Gastrocnemius medialis (tissue), 4 donors: ENCODE measurements at regions not wholly inside any gene's neighbourhood (a gene's known extent, or its start where the extent isn't known, plus 50 kb on each side); places are given as distances from the start of the nearest gene placed in this dataset.
"Not testable (repeated sequence)": the region's sequence is repeated elsewhere in the genome, so short reads cannot be mapped to it uniquely, and the experiment has no call there.

Experiments used
- ATAC-seq, 2 donors: fragments of 150-250 bp; one replicate each; pipeline ENCODE4 v1.9.1; 2016
- DNase-seq, 2 donors: peaks; one replicate each; pipeline ENCODE4 v3.0.0-alpha.2; 2019
- H3K27ac ChIP-seq, 4 donors: fragments of 200-600 bp; sonication (generic); 1 replicate in 1 of 4; 2 replicates in 3 of 4; pipeline ENCODE4 v1.5.1; 2016 to 2018; ENCODE audit warnings: mild to moderate bottlenecking in 2 of 4, moderate library complexity in 1 of 4
- H3K27me3 ChIP-seq, 3 donors: fragments of 200-600 bp; sonication (generic) in 2 of 3; 1 replicate in 1 of 3; 2 replicates in 2 of 3; pipeline versions ENCODE4 v1.5.1 to v1.6.0; 2016 to 2019; ENCODE audit warnings: mild to moderate bottlenecking in 1 of 3, moderate library complexity in 1 of 3
- H3K36me3 ChIP-seq, 2 donors: fragments of 200-600 bp; sonication (generic) in 1 of 2; one replicate each; pipeline ENCODE4 v1.5.1; 2017 to 2018
- H3K4me1 ChIP-seq, 2 donors: fragments of 200-600 bp; sonication (generic) in 1 of 2; one replicate each; pipeline ENCODE4 v1.5.1; 2016 to 2017; ENCODE audit warnings: mild to moderate bottlenecking in 2 of 2
- H3K4me3 ChIP-seq, 4 donors: fragments of 200-600 bp; sonication (generic) in 3 of 4; 1 replicate in 1 of 4; 2 replicates in 3 of 4; pipeline ENCODE4 v1.5.1; 2016 to 2019; ENCODE audit warnings: mild to moderate bottlenecking in 2 of 4
- H3K9me3 ChIP-seq, 3 donors: fragments of 200-600 bp; sonication (generic) in 2 of 3; 1 replicate in 1 of 3; 2 replicates in 2 of 3; pipeline ENCODE4 v1.5.1; 2016 to 2019
- CTCF ChIP-seq, 5 experiments: fragments of 450-650 bp in 3 of 5; fragments of 200-600 bp in 2 of 5; sonication (generic) in 2 of 5; IDR thresholded peaks in 4 of 5; conservative IDR thresholded peaks in 1 of 5; 1 replicate in 4 of 5; 2 replicates in 1 of 5; pipeline ENCODE4 v1.5.1; 2016 to 2019; ENCODE audit warnings: antibody characterized with exemption in 5 of 5, mild to moderate bottlenecking in 3 of 5, moderate library complexity in 3 of 5
- POLR2A ChIP-seq, 2 donors: fragments of 450-650 bp; IDR thresholded peaks; one replicate each; pipeline ENCODE4 v1.6.1; 2017; ENCODE audit warnings: antibody characterized with exemption in 2 of 2, mild to moderate bottlenecking in 2 of 2, moderate library complexity in 2 of 2
- in situ Hi-C, 4 donors: fragments of 200-750 bp; cut with MboI; loops; one replicate each; pipeline versions ENCODE4 v1.15.0 to v1.8.0; 2017; ENCODE audit warnings: low sequenced_read_pairs in 4 of 4
- intact Hi-C: fragments of 100-400 bp; cut with DNase I; formaldehyde crosslinking; loops from one replicate; pipeline ENCODE4 v1.15.1; 2023; ENCODE audit warnings: low total_unique reads

DNA sequence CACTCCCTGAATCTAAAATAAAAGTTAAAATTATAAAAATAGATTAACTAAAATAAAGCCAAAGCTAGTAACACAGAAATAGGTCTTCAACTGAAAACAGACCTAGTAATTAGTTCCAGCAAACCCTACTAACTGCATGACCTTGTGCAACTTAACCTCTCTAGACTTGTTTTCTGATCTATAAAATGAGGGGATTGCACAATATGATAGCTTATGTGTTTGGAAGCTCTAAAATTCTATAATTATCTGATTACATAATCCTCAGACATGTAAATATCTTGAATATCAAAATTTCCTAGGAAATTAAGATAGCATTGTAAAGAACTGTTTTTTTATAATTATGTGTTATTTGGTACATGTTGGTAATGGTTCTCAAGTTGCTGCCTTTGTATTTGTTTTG is 144.1 kb upstream of the GRIP1 start:
- Histone ChIP-seq H3K4me3 (no peak overlapping the region), H3K9me3 (no peaks in the 10 kb centered on the region), H3K27me3 (no peaks in the 10 kb centered on the region), H3K27ac (no peak overlapping the region), H3K4me1 (no peaks in the 10 kb centered on the region), H3K36me3 (no peaks in the 10 kb centered on the region)
- DNase-seq: no peak
- in situ Hi-C loops (no loop called here), intact Hi-C loops (no loop called here)
- TF ChIP-seq POLR2A (IDR thresholded peaks at IDR 0.05): no peak
- TF ChIP-seq CTCF (IDR thresholded peaks at IDR 0.05 in 4 of 5, conservative IDR thresholded peaks at IDR 0.05 in 1 of 5): no peak
- no peak for ATAC-seq

- Histone ChIP-seq H3K9me3 (no peaks in the 10 kb centered on the region), H3K4me3 (no peak overlapping the region), H3K27ac (no peak overlapping the region), H3K36me3 (no peaks in the 10 kb centered on the region), H3K27me3 (no peaks in the 10 kb centered on the region), H3K4me1 (no peaks in the 10 kb centered on the region)
- intact Hi-C loops: no loop called here
- in situ Hi-C loops: no loop called here
- no peak for ATAC-seq
- TF ChIP-seq POLR2A (IDR thresholded peaks at IDR 0.05) (no peak), CTCF (IDR thresholded peaks at IDR 0.05 in 4 of 5, conservative IDR thresholded peaks at IDR 0.05 in 1 of 5) (no peak)
- no peak for DNase-seq
Measured at GRCh38 chr12:66823857-66824570, 145.1 kb upstream of the GRIP1 start.

DNA sequence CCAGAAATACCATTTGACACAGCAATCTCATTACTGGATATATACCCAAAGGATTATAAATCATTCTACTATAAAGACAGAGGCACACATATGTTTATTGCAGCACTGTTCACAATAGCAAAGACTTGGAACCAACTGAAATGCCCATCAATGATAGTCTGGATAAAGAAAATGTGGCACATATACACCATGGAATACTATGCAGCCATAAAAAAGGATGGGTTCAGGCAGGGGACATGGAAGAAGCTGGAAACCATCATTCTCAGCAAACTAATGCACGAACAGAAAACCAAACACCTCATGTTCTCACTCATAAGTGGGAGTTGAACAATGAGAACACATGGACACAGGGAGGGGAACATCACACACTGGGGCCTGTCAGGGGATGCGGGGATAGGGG is 147.0 kb upstream of the GRIP1 start:
- H3K9me3 ChIP-seq, DNase-seq, ATAC-seq, in situ Hi-C loops, H3K27me3 ChIP-seq, H3K27ac ChIP-seq, H3K36me3 ChIP-seq, H3K4me3 ChIP-seq, intact Hi-C loops, H3K4me1 ChIP-seq: not testable (repeated sequence)

DNA sequence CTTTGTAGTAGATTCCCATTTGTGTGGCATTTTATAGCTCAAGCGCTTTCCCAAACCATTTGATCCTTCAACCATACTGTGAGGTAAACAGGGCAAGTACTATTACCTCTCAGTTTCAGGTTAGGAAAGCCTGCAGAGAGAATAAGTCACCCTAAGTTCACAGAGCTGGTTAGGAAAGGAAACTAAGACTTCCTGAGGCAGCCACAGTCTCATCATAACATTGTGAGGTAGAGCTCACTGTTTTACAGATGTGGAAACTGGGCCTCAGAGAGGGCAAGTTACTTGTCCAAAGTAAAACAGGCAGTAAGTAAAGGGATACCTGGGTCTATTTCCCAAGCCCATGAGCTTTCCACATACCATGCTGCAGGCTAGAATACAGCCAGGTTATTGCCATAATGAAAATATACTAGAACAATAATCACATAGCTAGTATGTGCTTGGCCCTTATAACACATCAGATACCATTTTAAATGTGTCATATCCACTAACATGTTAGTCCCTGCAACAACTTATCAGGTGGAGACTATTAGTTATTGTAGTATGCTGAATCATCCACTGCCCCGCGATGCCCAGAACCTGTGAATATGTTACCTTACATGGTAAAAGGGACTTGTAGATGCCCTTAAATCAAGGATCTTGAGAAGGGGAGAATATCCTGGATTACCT is 150.9 kb upstream of the GRIP1 start:
- in situ Hi-C loops (no loop called here), intact Hi-C loops (no loop called here)
- H3K9me3 ChIP-seq: no peaks in the 10 kb centered on the region
- H3K36me3 ChIP-seq: no peaks in the 10 kb centered on the region
- H3K4me3 ChIP-seq: no peak overlapping the region
- DNase-seq (no peak), ATAC-seq (no peak)
- H3K4me1 ChIP-seq: no peaks in the 10 kb centered on the region
- TF ChIP-seq CTCF (IDR thresholded peaks at IDR 0.05 in 4 of 5, conservative IDR thresholded peaks at IDR 0.05 in 1 of 5): no peak
- no peak for TF ChIP-seq POLR2A (IDR thresholded peaks at IDR 0.05)
- H3K27ac ChIP-seq: no peak overlapping the region
- H3K27me3 ChIP-seq: no peaks in the 10 kb centered on the region

DNA sequence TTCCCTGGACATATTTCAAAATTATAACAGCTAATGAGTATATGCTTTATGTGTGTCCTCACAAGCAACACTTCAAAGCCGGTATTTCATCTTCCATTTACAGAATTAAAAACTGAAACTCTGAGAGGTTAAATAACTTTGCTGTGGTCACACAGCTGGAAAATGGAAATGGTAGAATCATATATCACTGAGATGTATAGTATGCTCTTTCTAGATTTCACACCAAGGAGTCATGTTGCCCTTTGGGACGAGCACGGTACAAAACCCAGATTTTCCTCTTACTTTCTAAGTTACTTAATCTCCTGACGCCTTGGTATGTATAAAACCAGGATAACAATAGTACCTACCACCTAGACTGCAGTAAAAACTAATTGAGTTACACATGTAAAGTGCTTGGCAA is 152.6 kb upstream of the GRIP1 start:
- H3K9me3 ChIP-seq: no peaks in the 10 kb centered on the region
- in situ Hi-C loops: no loop called here

More for the DNA sequence above, 152.6 kb upstream of the GRIP1 start:
- Histone ChIP-seq H3K4me1 (no peaks in the 10 kb centered on the region), H3K36me3 (no peaks in the 10 kb centered on the region), H3K27ac (no peak overlapping the region), H3K4me3 (no peak overlapping the region), H3K27me3 (no peaks in the 10 kb centered on the region)
- ATAC-seq (no peak), DNase-seq (no peak)
- intact Hi-C loops: no loop called here
- TF ChIP-seq CTCF (IDR thresholded peaks at IDR 0.05 in 4 of 5, conservative IDR thresholded peaks at IDR 0.05 in 1 of 5) (no peak), POLR2A (IDR thresholded peaks at IDR 0.05) (no peak)
